K562 (cell line): ENCODE measurements at regions not wholly inside any gene's neighbourhood (a gene's known extent, or its start where the extent isn't known, plus 50 kb on each side); places are given as distances from the start of the nearest gene placed in this dataset.

ENCODE experiments used
- AFF1 ChIP-seq, 2 experiments: fragments of 450-650 bp; IDR thresholded peaks; 2 replicates each; pipeline ENCODE4 v1.6.1; 2018; ENCODE audit warnings: mild to moderate bottlenecking in 2 of 2, low read depth in 1 of 2; ENCODE audit not compliant: partially characterized antibody in 2 of 2
- CTCFL ChIP-seq: IDR thresholded peaks from 2 replicates; pipeline ENCODE4 v1.6.1; 2011; ENCODE audit warnings: borderline replicate concordance, low read depth, mild to moderate bottlenecking, moderate library complexity, low read length; ENCODE audit not compliant: insufficient read depth, poor library complexity, severe bottlenecking
- RHOXF2B ChIP-seq: fragments of 250-450 bp; sonication (Bioruptor Pico); conservative IDR thresholded peaks from 2 replicates; pipeline ENCODE4 v1.5.1; 2021
- ZNF561 ChIP-seq: fragments of 450-650 bp; formaldehyde crosslinking; conservative IDR thresholded peaks from 2 replicates; pipeline ENCODE4 v1.4.0; 2020; ENCODE audit warnings: mild to moderate bottlenecking, moderate library complexity

- no peak for TF ChIP-seq AFF1 (IDR thresholded peaks at IDR 0.05; ENCODE audit: low read depth in 1 of 2, partially characterized antibody in 2 of 2)
- TF ChIP-seq ZNF561 (CRISPR knock-in tag) = no peak
- TF ChIP-seq CTCFL = no peak
- TF ChIP-seq RHOXF2B (CRISPR knock-in tag) = no peak
- TF ChIP-seq, all 486 proteins: peak for 0
These were observed 345.7 kb downstream of the BARHL2 start (continued) for GRCh38 chr1:90371448-90371813.
